Omental fat pad (tissue), 3 donors: ENCODE measurements at regions not wholly inside any gene's neighbourhood (a gene's known extent, or its start where the extent isn't known, plus 50 kb on each side); places are given as distances from the start of the nearest gene placed in this dataset.

Experiments used
- ATAC-seq: fragments of 150-250 bp; one replicate; pipeline ENCODE4 v1.9.1; 2016; ENCODE audit warnings: mild to moderate bottlenecking, moderate library complexity; ENCODE audit not compliant: low FRiP score
- DNase-seq: peaks from one replicate; pipeline ENCODE4 v3.0.0-alpha.2; 2019; ENCODE audit warnings: low spot score
- CTCF ChIP-seq, 3 donors: fragments of 450-650 bp; IDR thresholded peaks; one replicate each; pipeline ENCODE4 v1.5.1; 2016 to 2017; ENCODE audit warnings: antibody characterized with exemption in 3 of 3, mild to moderate bottlenecking in 3 of 3, moderate library complexity in 2 of 3

- DNase-seq (no peak), ATAC-seq (no peak)
- no peak for TF ChIP-seq CTCF (IDR thresholded peaks at IDR 0.05)
Measured at GRCh38 chr4:73309211-73309610, 50.6 kb upstream of the ANKRD17 start.
